ENCODE measurements at regions not wholly inside any gene's neighbourhood (a gene's known extent, or its start where the extent isn't known, plus 50 kb on each side); places are given as distances from the start of the nearest gene placed in this dataset.

- no peak for DNase-seq
These were observed 211.8 kb upstream of the PPP2R2D start for GRCh38 chr10:131689016-131689415.

GRCh38 chr10:131689486-131689885 is 211.3 kb upstream of the PPP2R2D start:
- no peak for DNase-seq

GRCh38 chr10:131689954-131690757 is 210.7 kb upstream of the PPP2R2D start:
- DNase-seq, result no peak

GRCh38 chr10:131690805-131691239 is 210.0 kb upstream of the PPP2R2D start:
- DNase-seq, result no peak

GRCh38 chr10:131691481-131692090 is 209.2 kb upstream of the PPP2R2D start:
- no peak for DNase-seq

- DNase-seq, result peak in 1 of 3 donors; percentile 39
These were observed 208.6 kb upstream of the PPP2R2D start for GRCh38 chr10:131692176-131692575.

GRCh38 chr10:131692686-131693334 is 208.0 kb upstream of the PPP2R2D start:
- DNase-seq, result no peak

- DNase-seq, result no peak
These were observed 207.0 kb upstream of the PPP2R2D start for GRCh38 chr10:131693766-131694165.

GRCh38 chr10:131694168-131694780 is 206.5 kb upstream of the PPP2R2D start:
- no peak for DNase-seq

- DNase-seq, result no peak
These were observed 205.9 kb upstream of the PPP2R2D start for GRCh38 chr10:131694781-131695495.

GRCh38 chr10:131695496-131696165 is 205.2 kb upstream of the PPP2R2D start:
- peak in 1 of 3 donors; percentile 39 for DNase-seq

- DNase-seq, result no peak
These were observed 203.2 kb upstream of the PPP2R2D start for GRCh38 chr10:131697476-131698128.

GRCh38 chr10:131698232-131698631 is 202.6 kb upstream of the PPP2R2D start:
- no peak for DNase-seq

GRCh38 chr10:131698986-131699385 is 201.8 kb upstream of the PPP2R2D start:
- DNase-seq, result no peak

- DNase-seq, result no peak
These were observed 200.8 kb upstream of the PPP2R2D start for GRCh38 chr10:131700032-131700431.

GRCh38 chr10:131700506-131700905 is 200.3 kb upstream of the PPP2R2D start:
- DNase-seq, result no peak

GRCh38 chr10:131701131-131701947 is 199.5 kb upstream of the PPP2R2D start:
- DNase-seq, result no peak

- no peak for DNase-seq
These were observed 198.1 kb upstream of the PPP2R2D start for GRCh38 chr10:131702531-131703356.

GRCh38 chr10:131703541-131703940 is 197.3 kb upstream of the PPP2R2D start:
- DNase-seq, result no peak
